SJSA1 (cell line): ENCODE measurements at regions not wholly inside any gene's neighbourhood (a gene's known extent, or its start where the extent isn't known, plus 50 kb on each side); places are given as distances from the start of the nearest gene placed in this dataset.

Experiments used
- DNase-seq, 2 experiments: peaks; one replicate each; pipeline ENCODE4 v3.0.0-alpha.2; 2015 to 2020; ENCODE audit warnings: low spot score in 2 of 2, low read depth in 1 of 2
- H3K27ac ChIP-seq: fragments of 250-450 bp; sonication (Bioruptor Pico); 2 replicates; pipeline ENCODE4 v1.5.1; 2020; ENCODE audit warnings: mild to moderate bottlenecking, moderate library complexity
- H3K27me3 ChIP-seq: fragments of 250-450 bp; sonication (Bioruptor Pico); replicated peaks from 2 replicates; pipeline ENCODE4 v1.5.1; 2020; ENCODE audit warnings: mild to moderate bottlenecking, moderate library complexity
- H3K36me3 ChIP-seq: fragments of 250-450 bp; sonication (Bioruptor Pico); 2 replicates; pipeline ENCODE4 v1.5.1; 2020; ENCODE audit warnings: mild to moderate bottlenecking
- H3K4me1 ChIP-seq: fragments of 250-450 bp; sonication (Bioruptor Pico); replicated peaks from 2 replicates; pipeline ENCODE4 v1.6.1; 2021; ENCODE audit warnings: mild to moderate bottlenecking
- H3K4me3 ChIP-seq: fragments of 250-450 bp; sonication (Bioruptor Pico); 2 replicates; pipeline ENCODE4 v1.5.1; 2020; ENCODE audit warnings: mild to moderate bottlenecking
- H3K9me3 ChIP-seq: fragments of 250-450 bp; sonication (Bioruptor Pico); replicated peaks from 2 replicates; pipeline ENCODE4 v1.5.1; 2020; ENCODE audit warnings: mild to moderate bottlenecking

GRCh38 chr1:2908081-2908480 is 106.6 kb upstream of the TTC34 start:
- DNase-seq, result no peak
- Histone ChIP-seq H3K36me3 (no peaks in the 10 kb centered on the region), H3K4me3 (no peak overlapping the region), H3K27ac (no peak overlapping the region), H3K9me3 (no peaks in the 10 kb centered on the region), H3K4me1 (no peaks in the 10 kb centered on the region), H3K27me3 (no peaks in the 10 kb centered on the region)

GRCh38 chr1:2908561-2908960 is 107.1 kb upstream of the TTC34 start:
- Histone ChIP-seq H3K27me3 (no peaks in the 10 kb centered on the region), H3K27ac (no peak overlapping the region), H3K36me3 (no peaks in the 10 kb centered on the region), H3K9me3 (no peaks in the 10 kb centered on the region), H3K4me3 (no peak overlapping the region), H3K4me1 (no peaks in the 10 kb centered on the region)
- no peak for DNase-seq

GRCh38 chr1:2909797-2910196 is 108.3 kb upstream of the TTC34 start:
- H3K9me3 ChIP-seq, result no peaks in the 10 kb centered on the region
- no peaks in the 10 kb centered on the region for H3K36me3 ChIP-seq

GRCh38 chr1:2910211-2910610 is 108.7 kb upstream of the TTC34 start:
- H3K9me3 ChIP-seq, result no peaks in the 10 kb centered on the region
- H3K27ac ChIP-seq, result no peak overlapping the region
- H3K36me3 ChIP-seq, result no peaks in the 10 kb centered on the region
- no peak overlapping the region for H3K4me3 ChIP-seq
- no peak for DNase-seq
- no peaks in the 10 kb centered on the region for H3K4me1 ChIP-seq
- no peaks in the 10 kb centered on the region for H3K27me3 ChIP-seq

More at GRCh38 chr1:2909797-2910196, 108.3 kb upstream of the TTC34 start:
- H3K4me1 ChIP-seq, result no peaks in the 10 kb centered on the region
- no peaks in the 10 kb centered on the region for H3K27me3 ChIP-seq
- H3K27ac ChIP-seq, result no peak overlapping the region
- H3K4me3 ChIP-seq, result no peak overlapping the region
- DNase-seq, result no peak

- H3K27ac ChIP-seq, result no peak overlapping the region
- peaks cover 10% of the 10 kb centered on the region; the same call in 1 of the 2 replicates for H3K9me3 ChIP-seq
- no peaks in the 10 kb centered on the region for H3K36me3 ChIP-seq
- no peak for DNase-seq
- no peak overlapping the region for H3K4me3 ChIP-seq
- no peaks in the 10 kb centered on the region for H3K27me3 ChIP-seq
- H3K4me1 ChIP-seq, result no peaks in the 10 kb centered on the region
Observed at GRCh38 chr1:2911421-2912178, 109.7 kb upstream of the ACTRT2 start.

- Histone ChIP-seq H3K9me3 (peaks cover 12% of the 10 kb centered on the region; the same call in 1 of the 2 replicates), H3K36me3 (no peaks in the 10 kb centered on the region), H3K4me1 (no peaks in the 10 kb centered on the region), H3K4me3 (no peak overlapping the region), H3K27ac (no peak overlapping the region), H3K27me3 (no peaks in the 10 kb centered on the region)
- DNase-seq, result no peak
Observed at GRCh38 chr1:2912424-2913061, 108.7 kb upstream of the ACTRT2 start.

GRCh38 chr1:2913091-2913490 is 108.2 kb upstream of the ACTRT2 start:
- no peaks in the 10 kb centered on the region for H3K36me3 ChIP-seq
- no peak overlapping the region for H3K4me3 ChIP-seq
- H3K27ac ChIP-seq, result no peak overlapping the region
- H3K4me1 ChIP-seq, result no peaks in the 10 kb centered on the region
- H3K27me3 ChIP-seq, result no peaks in the 10 kb centered on the region
- DNase-seq, result no peak
- H3K9me3 ChIP-seq, result peaks cover 12% of the 10 kb centered on the region; the same call in 1 of the 2 replicates

GRCh38 chr1:2914702-2915101 is 106.6 kb upstream of the ACTRT2 start:
- no peaks in the 10 kb centered on the region for H3K27me3 ChIP-seq
- H3K4me3 ChIP-seq, result no peak overlapping the region
- no peaks in the 10 kb centered on the region for H3K36me3 ChIP-seq
- H3K9me3 ChIP-seq, result peaks cover 12% of the 10 kb centered on the region; the same call in 1 of the 2 replicates
- DNase-seq, result no peak
- no peak overlapping the region for H3K27ac ChIP-seq
- no peaks in the 10 kb centered on the region for H3K4me1 ChIP-seq

- Histone ChIP-seq H3K27me3 (no peaks in the 10 kb centered on the region), H3K36me3 (no peaks in the 10 kb centered on the region), H3K4me3 (no peak overlapping the region), H3K27ac (no peak overlapping the region), H3K4me1 (no peaks in the 10 kb centered on the region), H3K9me3 (peaks cover 12% of the 10 kb centered on the region; the same call in 1 of the 2 replicates)
- DNase-seq, result no peak
Observed at GRCh38 chr1:2916153-2916552, 105.1 kb upstream of the ACTRT2 start.

GRCh38 chr1:2916706-2917105 is 104.6 kb upstream of the ACTRT2 start:
- no peak for DNase-seq
- Histone ChIP-seq H3K27me3 (no peaks in the 10 kb centered on the region), H3K4me3 (no peak overlapping the region), H3K9me3 (peaks cover 12% of the 10 kb centered on the region; the same call in 1 of the 2 replicates), H3K27ac (no peak overlapping the region), H3K4me1 (no peaks in the 10 kb centered on the region), H3K36me3 (no peaks in the 10 kb centered on the region)

GRCh38 chr1:2917284-2917683 is 104.0 kb upstream of the ACTRT2 start:
- H3K4me3 ChIP-seq, result no peak overlapping the region
- DNase-seq, result no peak
- H3K27ac ChIP-seq, result no peak overlapping the region
- H3K4me1 ChIP-seq, result no peaks in the 10 kb centered on the region
- H3K9me3 ChIP-seq, result peaks cover 12% of the 10 kb centered on the region; the same call in 1 of the 2 replicates
- no peaks in the 10 kb centered on the region for H3K27me3 ChIP-seq
- H3K36me3 ChIP-seq, result no peaks in the 10 kb centered on the region

GRCh38 chr1:2918441-2918840 is 102.8 kb upstream of the ACTRT2 start:
- Histone ChIP-seq H3K4me1 (no peaks in the 10 kb centered on the region), H3K36me3 (no peaks in the 10 kb centered on the region), H3K27me3 (no peaks in the 10 kb centered on the region), H3K9me3 (peaks cover 12% of the 10 kb centered on the region; the same call in 1 of the 2 replicates), H3K4me3 (no peak overlapping the region), H3K27ac (no peak overlapping the region)
- DNase-seq, result no peak

GRCh38 chr1:2919841-2920240 is 101.4 kb upstream of the ACTRT2 start:
- Histone ChIP-seq H3K4me1 (no peaks in the 10 kb centered on the region), H3K4me3 (no peak overlapping the region), H3K27ac (no peak overlapping the region), H3K9me3 (peaks cover 12% of the 10 kb centered on the region; the same call in 1 of the 2 replicates), H3K27me3 (no peaks in the 10 kb centered on the region), H3K36me3 (no peaks in the 10 kb centered on the region)
- DNase-seq, result no peak

- no peak overlapping the region for H3K4me3 ChIP-seq
- no peaks in the 10 kb centered on the region for H3K36me3 ChIP-seq
- H3K9me3 ChIP-seq, result peaks cover 11% of the 10 kb centered on the region; the same call in 1 of the 2 replicates
- no peak for DNase-seq
- no peaks in the 10 kb centered on the region for H3K27me3 ChIP-seq
- no peaks in the 10 kb centered on the region for H3K4me1 ChIP-seq
- H3K27ac ChIP-seq, result no peak overlapping the region
Observed at GRCh38 chr1:2920421-2921015, 100.7 kb upstream of the ACTRT2 start.
